ENCODE measurements at regions not wholly inside any gene's neighbourhood (a gene's known extent, or its start where the extent isn't known, plus 50 kb on each side); places are given as distances from the start of the nearest gene placed in this dataset.

GRCh38 chr18:79583426-79583825 is 96.2 kb upstream of the CTDP1 start:
- no peak overlapping the region for H3K4me3 ChIP-seq
- peaks cover 19% of the 10 kb centered on the region for H3K4me1 ChIP-seq
- peak; percentile 43 to 72 for DNase-seq (ENCODE audit: low spot score in 2 of 2)
- no peak overlapping the region for H3K27ac ChIP-seq
- 73% methylated on average over 8 of the region's 13 CpGs for WGBS
- no peaks in the 10 kb centered on the region for H3K9me3 ChIP-seq
- no peaks in the 10 kb centered on the region for H3K36me3 ChIP-seq
- H3K27me3 ChIP-seq = no peaks in the 10 kb centered on the region
- no peak for TF ChIP-seq POLR2AphosphoS5 (IDR thresholded peaks at IDR 0.05)
- no peak for TF ChIP-seq CTCF (IDR thresholded peaks at IDR 0.05)
- no peak for TF ChIP-seq EP300 (IDR thresholded peaks at IDR 0.05)
- no peak for TF ChIP-seq POLR2A (IDR thresholded peaks at IDR 0.05)

GRCh38 chr18:79583984-79584401 is 95.6 kb upstream of the CTDP1 start:
- 45% methylated on average over 7 of the region's 15 CpGs for WGBS
- no peaks in the 10 kb centered on the region for H3K36me3 ChIP-seq
- no peak overlapping the region for H3K27ac ChIP-seq
- no peaks in the 10 kb centered on the region for H3K9me3 ChIP-seq
- no peaks in the 10 kb centered on the region for H3K27me3 ChIP-seq
- TF ChIP-seq CTCF (IDR thresholded peaks at IDR 0.05) (no peak), POLR2A (IDR thresholded peaks at IDR 0.05) (no peak), EP300 (IDR thresholded peaks at IDR 0.05) (no peak), POLR2AphosphoS5 (IDR thresholded peaks at IDR 0.05) (no peak)
- H3K4me1 ChIP-seq = peaks cover 24% of the 10 kb centered on the region
- H3K4me3 ChIP-seq = no peak overlapping the region
- DNase-seq (ENCODE audit: low spot score in 2 of 2) = peak in 1 of 2 donors; percentile 52

GRCh38 chr18:79584491-79585394 is 94.9 kb upstream of the CTDP1 start:
- 83% methylated on average over 13 of the region's 20 CpGs for WGBS
- TF ChIP-seq EP300 (IDR thresholded peaks at IDR 0.05) (no peak), POLR2AphosphoS5 (IDR thresholded peaks at IDR 0.05) (no peak), POLR2A (IDR thresholded peaks at IDR 0.05) (no peak), CTCF (IDR thresholded peaks at IDR 0.05) (no peak)

GRCh38 chr18:79585395-79586370 is 93.9 kb upstream of the CTDP1 start:
- Histone ChIP-seq H3K9me3 (no peaks in the 10 kb centered on the region), H3K27me3 (no peaks in the 10 kb centered on the region), H3K27ac (no peak overlapping the region), H3K4me1 (peaks cover 40% of the 10 kb centered on the region), H3K36me3 (no peaks in the 10 kb centered on the region), H3K4me3 (no peak overlapping the region)
- peak; percentile 57 to 72 for DNase-seq (ENCODE audit: low spot score in 2 of 2)
- TF ChIP-seq POLR2A (IDR thresholded peaks at IDR 0.05) = no peak
- TF ChIP-seq CTCF (IDR thresholded peaks at IDR 0.05) = no peak
- no peak for TF ChIP-seq EP300 (IDR thresholded peaks at IDR 0.05)
- TF ChIP-seq POLR2AphosphoS5 (IDR thresholded peaks at IDR 0.05) = no peak
- WGBS = 90% methylated on average over 18 of the region's 20 CpGs

More at GRCh38 chr18:79584491-79585394, 94.9 kb upstream of the CTDP1 start:
- peak; percentile 51 to 67 for DNase-seq (ENCODE audit: low spot score in 2 of 2)
- H3K4me1 ChIP-seq = peaks cover 31% of the 10 kb centered on the region
- H3K9me3 ChIP-seq = no peaks in the 10 kb centered on the region
- no peak overlapping the region for H3K4me3 ChIP-seq
- no peaks in the 10 kb centered on the region for H3K36me3 ChIP-seq
- no peak overlapping the region for H3K27ac ChIP-seq
- no peaks in the 10 kb centered on the region for H3K27me3 ChIP-seq

Data from suprapubic skin (tissue), 4 donors.